Suprapubic skin (tissue), 4 donors: ENCODE measurements at regions not wholly inside any gene's neighbourhood (a gene's known extent, or its start where the extent isn't known, plus 50 kb on each side); places are given as distances from the start of the nearest gene placed in this dataset.

Experiments used
- DNase-seq, 2 donors: peaks; one replicate each; pipeline ENCODE4 v3.0.0-alpha.2; 2019; ENCODE audit warnings: low spot score in 2 of 2
- H3K27ac ChIP-seq: fragments of 200-600 bp; sonication (generic); one replicate; pipeline ENCODE4 v1.5.1; 2019
- H3K27me3 ChIP-seq: fragments of 200-600 bp; sonication (generic); one replicate; pipeline ENCODE4 v1.5.1; 2019
- H3K36me3 ChIP-seq: fragments of 200-600 bp; sonication (generic); one replicate; pipeline ENCODE4 v1.5.1; 2019
- H3K4me1 ChIP-seq: fragments of 200-600 bp; sonication (generic); one replicate; pipeline ENCODE4 v1.5.1; 2019
- H3K4me3 ChIP-seq: fragments of 200-600 bp; sonication (generic); one replicate; pipeline ENCODE4 v1.5.1; 2019; ENCODE audit warnings: mild to moderate bottlenecking
- H3K9me3 ChIP-seq: fragments of 200-600 bp; sonication (generic); one replicate; pipeline ENCODE4 v1.5.1; 2019
- EP300 ChIP-seq: sonication (generic); formaldehyde crosslinking; IDR thresholded peaks from one replicate; pipeline ENCODE4 v1.6.1; 2017; ENCODE audit warnings: antibody characterized with exemption
- POLR2A ChIP-seq, 2 donors: fragments of 450-650 bp; IDR thresholded peaks; one replicate each; pipeline ENCODE4 v1.6.1; 2017; ENCODE audit warnings: antibody characterized with exemption in 2 of 2, mild to moderate bottlenecking in 2 of 2, moderate library complexity in 2 of 2
- POLR2AphosphoS5 ChIP-seq, 3 donors: sonication (generic); formaldehyde crosslinking; IDR thresholded peaks; one replicate each; pipeline ENCODE4 v1.6.1; 2017; ENCODE audit warnings: antibody characterized with exemption in 3 of 3
- WGBS: methylation state at CpG from one replicate; pipeline ENCODE4 v1.1.5; 2018; 5-methylcytosine and 5-hydroxymethylcytosine counted together
- TF ChIP-seq, protein P1 (sequence below), 2 donors: fragments of 200-600 bp in 1 of 2; fragments of 450-650 bp in 1 of 2; sonication (generic) in 1 of 2; IDR thresholded peaks; one replicate each; pipeline ENCODE4 v1.5.1; 2016 to 2019; ENCODE audit warnings: antibody characterized with exemption in 2 of 2, mild to moderate bottlenecking in 1 of 2, moderate library complexity in 1 of 2

GRCh38 chr5:159480849-159481248 is 150.6 kb upstream of the IL12B start:
- no peaks in the 10 kb centered on the region for H3K27me3 ChIP-seq
- H3K36me3 ChIP-seq, result no peaks in the 10 kb centered on the region
- 92% methylated on average over 2 of the region's 2 CpGs for WGBS
- no peak for DNase-seq
- TF ChIP-seq POLR2A (IDR thresholded peaks at IDR 0.05) (no peak), POLR2AphosphoS5 (IDR thresholded peaks at IDR 0.05) (no peak), EP300 (no peak)
- H3K9me3 ChIP-seq, result no peaks in the 10 kb centered on the region
- no peaks in the 10 kb centered on the region for H3K4me1 ChIP-seq
- H3K4me3 ChIP-seq, result no peak overlapping the region
- H3K27ac ChIP-seq, result no peak overlapping the region

DNA sequence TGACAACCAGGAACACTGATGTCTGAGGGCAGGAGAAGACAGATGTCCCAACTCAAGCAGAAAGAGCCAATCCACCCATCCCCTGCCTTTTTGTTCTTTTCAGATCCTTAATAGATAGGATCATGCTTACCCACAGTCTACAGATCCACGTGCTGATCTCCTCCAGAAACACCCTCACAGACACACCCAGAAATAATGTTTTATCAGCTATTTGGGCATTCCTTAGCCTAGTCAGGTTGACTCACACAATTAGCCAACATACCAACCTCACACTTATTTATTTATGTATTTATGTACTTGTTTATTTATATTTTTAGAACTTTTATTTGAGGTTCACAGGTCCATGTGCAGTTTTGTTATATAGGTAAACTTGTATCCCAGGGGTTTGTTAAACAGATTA is 151.5 kb upstream of the IL12B start:
- Histone ChIP-seq H3K4me3 (no peak overlapping the region), H3K27ac (no peak overlapping the region), H3K27me3 (no peaks in the 10 kb centered on the region), H3K9me3 (no peaks in the 10 kb centered on the region), H3K36me3 (no peaks in the 10 kb centered on the region), H3K4me1 (no peaks in the 10 kb centered on the region)
- 67% methylated on average over 1 of the region's 1 CpG for WGBS
- no peak for DNase-seq
- TF ChIP-seq POLR2A (IDR thresholded peaks at IDR 0.05), result no peak

DNA sequence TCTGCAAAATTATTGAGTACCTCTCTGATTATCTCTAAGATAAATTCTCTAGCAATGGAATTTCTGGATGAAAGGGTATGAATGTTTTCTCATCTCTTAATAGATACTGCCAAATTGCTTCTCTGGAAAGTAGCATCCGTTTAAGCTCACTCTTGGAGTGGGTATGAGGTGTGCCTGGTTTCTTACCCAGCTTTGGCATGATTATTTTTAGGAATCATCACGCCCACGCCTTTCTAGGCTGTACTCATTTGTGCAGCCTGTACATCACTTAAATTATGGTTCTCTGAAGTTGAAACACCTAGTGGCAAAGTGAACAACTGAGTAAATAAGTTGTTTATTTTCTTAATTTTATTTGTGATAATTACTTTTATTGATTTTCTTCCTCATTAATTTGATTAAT is 156.5 kb upstream of the IL12B start:
- H3K9me3 ChIP-seq, result no peaks in the 10 kb centered on the region
- no peak overlapping the region for H3K27ac ChIP-seq
- no peaks in the 10 kb centered on the region for H3K36me3 ChIP-seq
- no peaks in the 10 kb centered on the region for H3K27me3 ChIP-seq
- no peaks in the 10 kb centered on the region for H3K4me1 ChIP-seq
- H3K4me3 ChIP-seq, result no peak overlapping the region
- WGBS, result 73% methylated on average over 3 of the region's 3 CpGs
- DNase-seq, result no peak
- TF ChIP-seq EP300 (no peak), POLR2AphosphoS5 (IDR thresholded peaks at IDR 0.05) (no peak), POLR2A (IDR thresholded peaks at IDR 0.05) (no peak)
- TF ChIP-seq, protein P1, sequence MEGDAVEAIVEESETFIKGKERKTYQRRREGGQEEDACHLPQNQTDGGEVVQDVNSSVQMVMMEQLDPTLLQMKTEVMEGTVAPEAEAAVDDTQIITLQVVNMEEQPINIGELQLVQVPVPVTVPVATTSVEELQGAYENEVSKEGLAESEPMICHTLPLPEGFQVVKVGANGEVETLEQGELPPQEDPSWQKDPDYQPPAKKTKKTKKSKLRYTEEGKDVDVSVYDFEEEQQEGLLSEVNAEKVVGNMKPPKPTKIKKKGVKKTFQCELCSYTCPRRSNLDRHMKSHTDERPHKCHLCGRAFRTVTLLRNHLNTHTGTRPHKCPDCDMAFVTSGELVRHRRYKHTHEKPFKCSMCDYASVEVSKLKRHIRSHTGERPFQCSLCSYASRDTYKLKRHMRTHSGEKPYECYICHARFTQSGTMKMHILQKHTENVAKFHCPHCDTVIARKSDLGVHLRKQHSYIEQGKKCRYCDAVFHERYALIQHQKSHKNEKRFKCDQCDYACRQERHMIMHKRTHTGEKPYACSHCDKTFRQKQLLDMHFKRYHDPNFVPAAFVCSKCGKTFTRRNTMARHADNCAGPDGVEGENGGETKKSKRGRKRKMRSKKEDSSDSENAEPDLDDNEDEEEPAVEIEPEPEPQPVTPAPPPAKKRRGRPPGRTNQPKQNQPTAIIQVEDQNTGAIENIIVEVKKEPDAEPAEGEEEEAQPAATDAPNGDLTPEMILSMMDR (IDR thresholded peaks at IDR 0.05), result no peak

DNA sequence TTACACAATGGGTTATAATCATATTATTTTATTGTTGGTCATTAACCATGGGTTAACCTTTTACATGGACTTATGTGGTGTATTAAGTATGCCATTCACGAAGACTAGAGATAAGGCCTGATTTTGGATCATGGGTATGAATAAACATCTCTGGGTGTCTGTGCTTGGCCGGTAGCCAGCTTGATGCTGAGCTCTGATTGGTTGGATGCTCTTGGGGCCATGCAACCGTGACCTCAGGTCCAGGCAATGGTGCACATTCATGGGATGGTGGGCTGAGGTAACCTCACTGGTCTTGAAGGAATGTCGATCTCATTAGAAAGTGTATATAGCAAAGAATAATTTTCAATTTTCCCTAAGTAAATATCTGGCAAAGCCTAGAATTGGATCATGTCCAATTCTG is 158.2 kb upstream of the IL12B start:
- WGBS, result 85% methylated on average over 4 of the region's 4 CpGs
- Histone ChIP-seq H3K36me3 (no peaks in the 10 kb centered on the region), H3K27me3 (no peaks in the 10 kb centered on the region), H3K4me1 (no peaks in the 10 kb centered on the region), H3K4me3 (no peak overlapping the region), H3K9me3 (no peaks in the 10 kb centered on the region), H3K27ac (no peak overlapping the region)
- no peak for DNase-seq
- TF ChIP-seq EP300, result no peak
- TF ChIP-seq POLR2A (IDR thresholded peaks at IDR 0.05), result no peak
- TF ChIP-seq POLR2AphosphoS5 (IDR thresholded peaks at IDR 0.05), result no peak
- TF ChIP-seq, protein P1 (IDR thresholded peaks at IDR 0.05), result no peak

GRCh38 chr5:159489779-159490178 is 159.5 kb upstream of the IL12B start:
- Histone ChIP-seq H3K27me3 (no peaks in the 10 kb centered on the region), H3K4me3 (no peak overlapping the region), H3K4me1 (no peaks in the 10 kb centered on the region), H3K27ac (no peak overlapping the region), H3K36me3 (no peaks in the 10 kb centered on the region), H3K9me3 (no peaks in the 10 kb centered on the region)
- no peak for DNase-seq
- TF ChIP-seq POLR2AphosphoS5 (IDR thresholded peaks at IDR 0.05) (no peak), POLR2A (IDR thresholded peaks at IDR 0.05) (no peak), EP300 (no peak)
- TF ChIP-seq, protein P1 (IDR thresholded peaks at IDR 0.05), result no peak
- WGBS, result 88% methylated on average over 1 of the region's 1 CpG

- Histone ChIP-seq H3K9me3 (no peaks in the 10 kb centered on the region), H3K27ac (no peak overlapping the region), H3K4me3 (no peak overlapping the region), H3K4me1 (no peaks in the 10 kb centered on the region), H3K27me3 (no peaks in the 10 kb centered on the region), H3K36me3 (no peaks in the 10 kb centered on the region)
- no peak for DNase-seq
- no peak for TF ChIP-seq POLR2A (IDR thresholded peaks at IDR 0.05)
- WGBS, result 71% methylated on average over 2 of the region's 2 CpGs
These were observed 160.2 kb upstream of the IL12B start for GRCh38 chr5:159490507-159490906.

- DNase-seq, result no peak
- TF ChIP-seq EP300 (no peak), POLR2AphosphoS5 (IDR thresholded peaks at IDR 0.05) (no peak), POLR2A (IDR thresholded peaks at IDR 0.05) (no peak)
- TF ChIP-seq, protein P1 (IDR thresholded peaks at IDR 0.05), result no peak
- Histone ChIP-seq H3K27me3 (no peaks in the 10 kb centered on the region), H3K36me3 (no peaks in the 10 kb centered on the region), H3K27ac (no peak overlapping the region), H3K4me3 (no peak overlapping the region), H3K9me3 (no peaks in the 10 kb centered on the region), H3K4me1 (no peaks in the 10 kb centered on the region)
These were observed 163.4 kb upstream of the IL12B start for GRCh38 chr5:159493696-159494095.
